ENCODE measurements at regions not wholly inside any gene's neighbourhood (a gene's known extent, or its start where the extent isn't known, plus 50 kb on each side); places are given as distances from the start of the nearest gene placed in this dataset.

GRCh38 chr12:62995097-62995496 is 60.1 kb upstream of the PPM1H start:
- ChIA-PET RAD21 (ENCODE audit: unreplicated experiment) (no interaction called here), CTCF (no interaction called here), SMC1A (ENCODE audit: uncharacterized antibody, unreplicated experiment) (no interaction called here), POLR2A (no interaction called here)
- H3K9me3 ChIP-seq (replicated peaks; ENCODE audit: control insufficient read depth, insufficient read depth, low read length): no peaks in the 10 kb centered on the region
- TF ChIP-seq ZBTB40 (IDR thresholded peaks at IDR 0.05; ENCODE audit: borderline replicate concordance): no peak
- no peak for TF ChIP-seq TCF12 (IDR thresholded peaks at IDR 0.05; ENCODE audit: low read depth, low read length)
- no peak for TF ChIP-seq STAT1 (conservative IDR thresholded peaks at IDR 0.05)
- TF ChIP-seq HCFC1 (IDR thresholded peaks at IDR 0.05; ENCODE audit: low read length): no peak
- TF ChIP-seq E2F4 (IDR thresholded peaks at IDR 0.05; ENCODE audit: low read depth, low read length): no peak
- no peak for TF ChIP-seq NRF1 (conservative IDR thresholded peaks at IDR 0.05; ENCODE audit: low read depth, low read length)
- no peak for TF ChIP-seq NFIC (IDR thresholded peaks at IDR 0.05; ENCODE audit: low read depth, low read length)
- TF ChIP-seq MEF2A (IDR thresholded peaks at IDR 0.05; ENCODE audit: insufficient read depth, low read depth, low read length): no peak
- no peak for TF ChIP-seq RELA (IDR thresholded peaks at IDR 0.05; ENCODE audit: borderline replicate concordance, partially characterized antibody)
- no peak for TF ChIP-seq CBX5 (IDR thresholded peaks at IDR 0.05; ENCODE audit: low read depth)
- no peak for TF ChIP-seq SIX5 (IDR thresholded peaks at IDR 0.05; ENCODE audit: low read depth, low read length, severe bottlenecking)
- no peak for TF ChIP-seq MEF2B (IDR thresholded peaks at IDR 0.05; ENCODE audit: partially characterized antibody, poor library complexity, severe bottlenecking)
- no peak for TF ChIP-seq SUPT20H (IDR thresholded peaks at IDR 0.05; ENCODE audit: borderline replicate concordance, control insufficient read depth, low read depth, low read length)
- no peak for TF ChIP-seq IRF4 (IDR thresholded peaks at IDR 0.05; ENCODE audit: low read depth, low read length)
- no peak for TF ChIP-seq CBFB (IDR thresholded peaks at IDR 0.05; ENCODE audit: low read depth)
- no peak for TF ChIP-seq RCOR1 (conservative IDR thresholded peaks at IDR 0.05; ENCODE audit: low read depth, low read length)
- no peak for TF ChIP-seq TCF3 (IDR thresholded peaks at IDR 0.05; ENCODE audit: borderline replicate concordance, insufficient read depth, low read depth, low read length)
- no peak for TF ChIP-seq GATAD2B (conservative IDR thresholded peaks at IDR 0.05; ENCODE audit: low read depth)
- TF ChIP-seq BMI1 (IDR thresholded peaks at IDR 0.05; ENCODE audit: borderline replicate concordance): no peak
- TF ChIP-seq EP300 (IDR thresholded peaks at IDR 0.05; ENCODE audit: borderline replicate concordance in 1 of 2, control insufficient read depth in 1 of 2, low read depth in 2 of 2, low read length in 2 of 2): no peak
- no peak for DNase-seq (ENCODE audit: low read depth, low spot score)
- no TSS peak for BruUV-seq (replicated peaks)
- H3K79me2 ChIP-seq (ENCODE audit: control insufficient read depth, insufficient read depth, low read length): no peaks in the 10 kb centered on the region
- H3K36me3 ChIP-seq (ENCODE audit: control insufficient read depth in 2 of 2, insufficient read depth in 2 of 2, low read length in 1 of 2): no peaks in the 10 kb centered on the region
- H3K4me3 ChIP-seq: no peak overlapping the region
- no peak for ATAC-seq
- no peak for FAIRE-seq
- intact Hi-C loops (cut with micrococcal nuclease; ENCODE audit: unreplicated experiment): no loop called here
- H3K27me3 ChIP-seq (replicated peaks in 1 of 2; ENCODE audit: control insufficient read depth in 2 of 2, insufficient read depth in 2 of 2, low read length in 1 of 2): no peaks in the 10 kb centered on the region
- H4K20me1 ChIP-seq (ENCODE audit: control insufficient read depth, insufficient read depth): no peaks in the 10 kb centered on the region
- no peak overlapping the region for H3K4me2 ChIP-seq (ENCODE audit: control insufficient read depth, insufficient read depth)
- H3K9ac ChIP-seq (ENCODE audit: control insufficient read depth, insufficient read depth, low read length): no peak overlapping the region
- no peaks in the 10 kb centered on the region for H3K4me1 ChIP-seq (ENCODE audit: control insufficient read depth, insufficient read depth, low read length)
- in situ Hi-C loops (cut with MboI): no loop called here
- H3K27ac ChIP-seq (ENCODE audit: control insufficient read depth, insufficient read depth): no peak overlapping the region
- H2AFZ ChIP-seq (ENCODE audit: control insufficient read depth, low read depth, low read length): no peak overlapping the region
